NCI-H128 (cell line): ENCODE measurements at regions not wholly inside any gene's neighbourhood (a gene's known extent, or its start where the extent isn't known, plus 50 kb on each side); places are given as distances from the start of the nearest gene placed in this dataset.
"Not testable (repeated sequence)": the region's sequence is repeated elsewhere in the genome, so short reads cannot be mapped to it uniquely, and the experiment has no call there.

ENCODE experiments used
- DNase-seq: peaks from one replicate; lab custom pipeline; 2025; ENCODE audit not compliant: unreplicated experiment; lab: John Stamatoyannopoulos, UW

DNA sequence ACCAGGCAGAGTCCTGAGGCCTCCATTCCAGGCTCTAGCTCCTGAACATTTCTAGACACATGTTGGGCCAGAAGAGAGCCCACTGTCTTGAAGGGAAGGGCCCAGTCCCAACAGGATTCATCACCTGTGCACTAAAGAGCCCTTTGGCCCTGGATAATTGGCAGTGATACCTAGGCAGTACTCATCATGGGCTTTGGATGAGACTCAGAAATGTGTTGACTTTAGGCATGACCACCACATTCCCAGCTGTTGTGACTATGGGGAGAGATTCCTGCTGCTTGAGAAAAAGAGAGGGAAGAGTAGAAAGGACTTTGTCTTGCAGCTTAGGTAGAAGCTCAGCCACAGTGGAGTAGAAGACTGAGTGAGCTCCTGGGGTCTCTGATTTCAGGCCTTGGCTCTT, 138.4 kb upstream of the DAPK1 start:
- DNase-seq = no peak

DNA sequence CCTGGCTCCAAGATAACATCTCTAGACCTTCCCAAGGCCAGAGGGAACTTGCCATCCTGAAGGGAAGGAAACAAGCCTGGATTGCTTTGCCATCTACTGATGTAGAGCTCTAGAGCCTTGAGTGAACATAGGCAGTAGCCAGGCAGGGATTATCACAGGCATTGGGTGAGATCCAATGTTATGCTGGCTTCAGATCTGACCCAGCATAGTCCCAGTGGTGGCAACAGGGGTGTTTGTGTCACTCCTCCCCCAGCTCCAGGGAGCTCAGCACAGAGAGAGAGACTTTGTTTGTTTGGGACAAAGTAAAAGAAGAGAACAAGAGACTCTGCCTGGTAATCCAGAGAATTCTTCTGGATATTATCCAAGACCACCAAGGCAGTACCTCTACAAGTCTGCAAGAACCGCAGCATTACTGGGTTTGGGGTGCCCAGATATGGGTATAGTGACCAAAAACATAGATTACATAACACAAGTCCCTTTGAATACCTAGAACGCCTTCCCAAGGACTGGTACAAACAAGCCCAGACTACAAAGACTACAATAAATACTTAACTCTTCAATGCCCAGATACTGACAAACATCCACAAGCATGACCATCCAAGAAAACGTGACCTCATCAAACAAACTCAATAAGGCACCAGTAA, 137.6 kb upstream of the DAPK1 start:
- DNase-seq = no peak

DNA sequence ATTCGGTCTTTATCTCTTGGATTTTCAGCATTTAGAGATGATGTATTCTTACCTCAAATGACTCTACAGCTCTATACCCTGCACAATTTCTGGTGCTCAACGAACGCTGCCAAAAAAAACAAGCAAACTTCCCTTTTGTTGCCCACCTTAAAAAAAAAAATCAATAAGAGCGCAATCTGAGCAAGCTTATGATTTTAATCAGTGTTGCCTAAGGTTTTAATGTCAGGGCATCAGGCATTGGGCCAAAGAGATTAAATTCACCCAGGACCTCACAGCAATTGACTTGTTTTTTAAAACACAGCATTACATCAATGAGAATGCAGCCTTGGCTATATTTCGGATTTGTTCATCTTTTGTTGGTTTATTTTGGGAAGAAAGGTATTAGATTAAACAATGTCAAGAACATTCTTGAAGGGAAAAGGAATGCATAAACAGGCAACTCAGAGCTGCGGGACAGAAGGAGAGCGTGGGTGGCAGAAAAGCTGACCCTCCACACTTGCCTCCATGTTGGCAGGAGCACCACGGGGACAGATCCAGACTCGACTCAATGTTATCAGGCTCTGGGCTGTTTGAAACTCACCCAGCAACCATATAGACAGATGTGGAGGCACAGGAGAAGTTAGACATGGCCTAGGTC, 127.5 kb upstream of the DAPK1 start:
- DNase-seq = no peak

DNA sequence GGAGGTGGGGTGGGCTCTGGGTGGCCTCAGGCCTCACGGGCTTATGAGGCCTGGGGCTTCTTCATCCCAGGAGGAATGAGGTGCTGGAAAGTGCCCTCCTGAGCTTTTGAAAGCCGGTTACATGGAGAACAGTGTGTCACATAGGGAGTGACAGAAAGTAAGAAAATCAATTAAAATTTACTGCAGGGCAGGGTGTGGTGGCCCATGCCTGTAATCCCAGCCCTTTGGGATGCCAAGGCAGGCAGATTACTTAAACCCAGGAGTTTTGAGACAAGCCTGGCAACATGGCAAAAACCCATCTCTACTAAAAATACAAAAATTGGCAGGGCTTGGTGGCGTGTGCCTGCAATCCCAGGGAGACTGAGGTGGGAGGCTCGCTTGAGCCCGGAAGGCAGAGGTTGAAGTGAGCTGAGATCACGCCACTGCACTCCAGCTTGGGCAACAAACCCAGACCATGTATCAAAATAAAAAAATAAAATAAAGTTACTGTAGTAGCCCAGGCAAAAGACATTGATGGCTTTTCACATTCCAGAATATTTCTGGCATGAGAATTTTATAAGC, 125.8 kb upstream of the DAPK1 start:
- DNase-seq = no peak

DNA sequence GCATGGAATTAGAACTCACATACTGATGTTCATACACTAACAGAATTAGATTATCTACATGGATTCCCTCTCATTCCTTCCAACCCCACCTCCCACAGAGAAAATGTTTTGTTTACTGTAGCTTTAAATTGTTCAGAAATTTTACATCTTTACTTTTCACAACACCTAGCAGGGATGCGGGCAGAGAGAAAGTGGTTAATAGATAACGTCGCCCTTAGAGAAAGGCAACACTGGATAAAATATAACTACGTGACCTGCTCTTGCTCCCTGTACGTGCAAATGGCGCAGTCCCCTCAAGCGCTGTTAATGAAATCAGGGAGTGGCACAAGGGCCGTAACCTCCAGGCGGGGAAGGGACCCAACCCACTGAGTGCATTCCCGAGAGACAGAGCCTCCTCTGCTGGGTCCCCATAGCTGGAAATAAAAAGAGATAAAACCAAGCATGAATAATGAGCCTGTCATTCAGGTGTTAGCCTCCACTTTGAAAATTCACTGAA, 125.3 kb upstream of the DAPK1 start:
- DNase-seq = no peak

DNA sequence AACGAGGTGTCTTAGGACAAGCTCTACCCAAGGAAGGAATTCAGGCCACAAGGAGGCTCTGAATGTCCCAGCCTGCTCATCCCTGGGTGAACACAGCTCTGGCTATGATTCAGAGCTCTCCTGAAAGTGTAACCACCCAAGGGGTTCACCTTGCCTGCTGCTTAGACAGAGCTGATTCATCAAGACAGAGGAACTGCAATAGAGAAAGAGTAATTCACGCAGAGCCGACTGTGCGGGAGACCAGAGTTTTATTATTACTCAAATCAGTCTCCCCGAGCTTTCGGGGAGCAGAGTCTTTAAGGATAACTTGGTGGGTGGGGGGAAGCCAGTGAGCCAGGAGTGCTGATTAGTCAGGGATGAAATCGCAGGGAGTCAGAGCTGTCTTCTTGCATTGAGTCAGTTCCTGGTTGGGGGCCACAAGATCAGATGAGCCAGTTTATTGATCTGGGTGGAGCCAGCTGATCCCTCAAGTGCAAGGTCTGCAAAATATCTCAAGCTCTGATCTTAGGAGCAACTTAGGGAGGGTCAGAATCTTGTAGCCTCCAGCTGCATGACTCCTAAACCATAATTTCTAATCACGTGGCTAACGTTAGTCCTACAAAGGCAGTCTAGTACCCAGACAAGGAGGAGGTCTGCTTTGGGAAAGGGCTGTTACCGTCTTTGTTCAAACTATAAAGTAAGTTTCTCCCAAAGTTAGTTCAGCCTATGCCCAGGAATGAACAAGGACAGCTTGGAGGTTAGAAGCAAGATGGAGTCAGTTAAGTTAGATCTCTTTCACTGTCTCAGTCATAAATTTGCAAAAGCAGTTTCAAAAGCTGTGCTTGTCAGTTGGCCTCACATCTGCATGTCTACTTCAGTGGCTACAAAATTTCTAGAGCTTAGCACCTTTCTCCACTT, 123.4 kb upstream of the DAPK1 start:
- not testable (repeated sequence) for DNase-seq

DNA sequence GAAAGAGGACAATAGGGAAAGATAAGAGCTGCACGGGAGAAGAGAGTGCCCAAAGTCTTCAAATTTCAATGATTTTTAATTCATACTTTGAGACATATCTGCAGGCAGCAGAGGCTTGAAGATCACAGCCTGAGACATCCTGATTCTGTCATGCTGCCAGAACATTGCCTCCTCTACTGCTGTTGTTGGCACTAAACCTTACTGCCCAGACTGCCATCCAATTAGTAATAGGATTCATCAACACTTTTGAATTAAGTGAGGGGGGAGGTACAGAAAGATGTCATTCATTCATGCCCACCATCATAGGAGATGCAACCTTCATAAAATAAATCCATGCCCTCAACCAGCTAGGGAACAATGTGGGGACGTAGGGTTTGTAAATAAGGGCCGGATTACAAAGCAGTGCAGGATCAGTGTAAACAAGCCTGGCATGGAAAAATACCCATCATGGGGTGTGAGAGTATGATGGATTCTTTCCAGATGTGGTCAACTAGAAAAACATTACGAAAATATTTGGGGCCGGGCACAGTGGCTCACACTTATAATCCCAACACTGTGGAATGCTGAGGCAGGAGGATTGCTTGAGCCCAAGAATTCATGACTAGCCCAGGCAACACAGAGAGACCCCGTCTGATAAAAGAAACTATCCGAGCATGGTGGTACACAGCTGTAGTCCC, 122.1 kb upstream of the DAPK1 start:
- DNase-seq = no peak

DNA sequence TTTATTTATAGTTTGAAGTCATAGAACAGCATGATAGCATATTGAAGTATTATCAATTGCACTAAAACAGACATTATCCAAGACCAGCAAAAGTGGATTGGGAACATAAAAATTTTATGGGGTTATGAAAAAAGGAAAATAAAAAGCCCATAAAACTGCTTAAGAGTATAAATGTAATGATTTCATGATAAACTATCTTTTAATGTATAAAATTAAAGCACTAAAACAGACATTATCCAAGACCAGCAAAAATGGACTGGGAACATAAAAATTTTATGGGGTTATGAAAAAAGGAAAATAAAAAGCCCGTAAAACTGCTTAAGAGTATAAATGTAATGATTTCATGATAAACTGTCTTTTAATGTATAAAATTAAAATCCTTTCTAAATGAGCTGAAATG, 119.0 kb upstream of the DAPK1 start:
- no peak for DNase-seq

DNA sequence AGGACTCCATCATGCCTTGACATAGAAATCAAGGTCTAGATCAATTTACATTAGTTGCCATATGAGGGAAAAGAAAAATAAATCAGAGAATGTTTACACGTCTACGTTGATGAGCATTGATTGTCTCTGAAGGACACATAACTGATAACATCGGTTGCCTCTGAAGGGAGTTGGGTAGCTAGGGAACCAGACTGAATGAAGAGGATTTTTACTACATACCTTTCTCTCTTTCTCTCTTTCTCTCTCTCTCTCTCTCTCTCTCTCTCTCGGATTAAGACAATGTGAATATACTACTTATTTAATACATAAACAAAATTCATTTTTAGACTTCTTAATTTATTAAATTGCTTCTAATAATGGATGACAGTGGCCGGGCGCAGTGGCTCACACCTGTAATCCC, 118.4 kb upstream of the DAPK1 start:
- DNase-seq = no peak

DNA sequence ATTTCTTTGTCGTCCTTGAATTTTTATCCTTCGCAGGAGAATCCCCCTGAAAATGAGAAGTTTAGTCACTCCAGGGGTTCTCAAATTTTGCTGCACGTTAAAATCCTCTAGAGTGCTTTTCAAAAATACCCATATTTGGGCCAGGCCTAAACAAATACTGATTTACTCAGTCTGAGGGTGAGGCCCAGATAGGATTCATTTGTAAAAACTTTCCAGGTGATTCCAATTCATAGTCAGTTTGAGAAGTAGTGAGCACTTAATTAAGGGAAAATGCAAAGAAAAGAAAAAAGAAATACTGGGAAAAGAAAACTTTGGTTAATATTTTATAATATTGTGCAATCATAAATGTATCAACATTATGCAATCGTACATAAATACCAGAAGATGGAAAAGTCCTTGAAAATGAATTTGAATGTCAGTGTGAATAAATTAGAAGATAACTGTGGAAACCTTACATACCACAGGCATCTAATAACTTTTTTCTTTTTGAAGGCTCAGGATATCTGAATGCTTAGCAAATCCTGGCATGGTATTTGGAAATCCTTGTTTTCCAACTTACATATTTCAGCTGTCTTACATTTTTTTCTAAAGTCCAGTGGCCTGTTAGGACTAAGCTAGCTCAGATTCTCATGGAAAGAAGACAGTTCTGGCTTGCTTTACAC, 116.5 kb upstream of the DAPK1 start:
- DNase-seq = no peak

DNA sequence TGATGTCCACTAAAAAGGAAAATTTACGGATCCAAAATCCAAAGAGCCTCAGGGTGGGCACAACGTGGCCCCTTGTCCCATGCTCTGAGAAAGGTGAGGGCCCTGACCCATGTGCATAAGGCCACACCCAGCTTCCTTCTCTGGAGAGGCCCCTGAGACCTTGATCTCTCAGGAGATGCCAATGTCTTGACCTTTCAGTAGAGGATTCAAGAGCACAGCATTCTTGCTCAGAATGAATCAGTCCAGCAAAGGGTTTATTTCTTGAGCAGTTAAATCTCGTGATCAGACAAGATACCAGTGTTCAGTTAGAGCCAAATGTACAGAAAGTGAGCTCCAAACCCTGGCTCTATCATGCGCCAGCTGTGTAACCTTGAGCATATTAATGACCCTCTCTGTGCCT, 115.9 kb upstream of the DAPK1 start:
- DNase-seq = no peak

DNA sequence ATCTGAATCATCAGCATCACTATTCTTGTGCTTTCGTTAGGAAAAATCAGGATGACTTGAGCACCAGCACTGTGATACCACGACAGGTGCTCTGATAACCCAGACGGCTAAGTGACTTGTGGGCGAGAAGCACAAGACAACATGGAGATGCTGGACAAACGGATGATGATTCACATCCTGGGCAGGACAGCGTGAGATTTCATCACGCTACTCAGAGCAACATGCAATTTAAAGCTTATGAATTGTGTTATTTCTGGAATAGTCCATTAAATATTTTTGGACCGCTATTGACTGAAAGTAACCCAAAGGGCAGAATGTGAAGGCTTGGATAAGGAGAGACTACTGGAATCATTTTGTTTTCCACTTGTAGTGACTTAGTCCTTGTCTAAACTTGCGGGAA, 114.8 kb upstream of the DAPK1 start:
- DNase-seq = no peak

DNA sequence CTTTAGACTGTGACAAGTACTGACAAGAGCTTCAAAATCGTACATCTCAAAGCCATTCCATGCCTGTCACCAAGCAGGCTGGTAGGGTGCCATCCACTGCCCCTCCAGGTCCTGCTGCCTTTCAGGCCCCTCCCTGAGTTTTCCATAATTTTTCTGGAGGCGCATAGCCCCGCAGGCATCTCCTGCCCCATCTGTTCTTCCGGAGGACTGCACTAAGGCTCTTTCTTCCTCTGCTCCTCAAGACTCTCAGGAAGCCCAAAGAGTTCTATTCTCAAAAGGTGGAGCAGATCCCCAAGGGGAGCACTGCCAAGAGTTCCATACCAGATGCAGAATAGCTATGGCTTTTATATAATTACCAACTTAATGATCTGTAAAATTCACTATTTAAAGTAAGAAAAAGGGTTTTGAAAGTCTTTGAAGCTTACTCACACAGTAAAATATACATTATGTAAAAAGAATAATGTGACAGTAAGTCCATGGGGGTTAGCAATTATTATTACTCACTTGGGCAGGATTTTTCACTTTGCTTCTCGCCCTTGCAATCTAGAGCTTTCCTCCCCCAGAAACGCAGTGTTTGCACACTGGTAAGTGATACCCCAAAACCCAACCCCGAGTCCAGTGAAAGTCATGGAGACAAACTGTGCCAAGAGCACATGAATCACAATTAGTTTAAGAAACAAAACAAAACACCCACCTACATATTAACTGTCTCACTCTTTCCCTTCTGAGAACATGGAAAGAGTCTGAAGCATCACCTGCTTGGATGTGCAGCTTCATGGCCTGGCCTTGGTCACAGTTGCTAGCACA, 114.1 kb upstream of the DAPK1 start:
- no peak for DNase-seq

DNA sequence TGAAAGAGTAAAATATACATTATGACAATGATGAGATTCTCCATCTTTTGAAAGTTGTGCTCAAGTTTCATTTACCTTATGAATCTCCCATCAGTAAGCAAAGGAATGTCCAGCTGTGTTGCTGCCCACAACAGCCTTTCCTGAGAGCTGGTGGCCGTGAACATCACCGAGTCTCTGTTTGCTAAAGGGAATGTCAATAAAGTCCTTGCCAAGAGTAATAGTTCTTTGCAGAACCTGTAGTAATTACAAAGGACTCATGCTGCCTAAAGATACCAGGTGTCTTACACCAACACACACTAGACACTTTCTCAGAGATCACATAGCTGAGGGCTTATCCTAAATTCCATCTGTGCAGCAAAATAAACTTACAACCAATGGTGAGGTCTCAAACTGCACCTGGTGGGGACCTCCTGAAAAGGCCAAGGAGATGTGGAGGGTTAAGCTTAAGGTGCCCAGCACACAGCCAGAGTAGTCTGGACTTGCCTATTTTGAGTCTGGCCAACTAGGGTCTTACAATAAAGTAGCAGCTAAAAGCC, 111.1 kb upstream of the DAPK1 start:
- DNase-seq = no peak

DNA sequence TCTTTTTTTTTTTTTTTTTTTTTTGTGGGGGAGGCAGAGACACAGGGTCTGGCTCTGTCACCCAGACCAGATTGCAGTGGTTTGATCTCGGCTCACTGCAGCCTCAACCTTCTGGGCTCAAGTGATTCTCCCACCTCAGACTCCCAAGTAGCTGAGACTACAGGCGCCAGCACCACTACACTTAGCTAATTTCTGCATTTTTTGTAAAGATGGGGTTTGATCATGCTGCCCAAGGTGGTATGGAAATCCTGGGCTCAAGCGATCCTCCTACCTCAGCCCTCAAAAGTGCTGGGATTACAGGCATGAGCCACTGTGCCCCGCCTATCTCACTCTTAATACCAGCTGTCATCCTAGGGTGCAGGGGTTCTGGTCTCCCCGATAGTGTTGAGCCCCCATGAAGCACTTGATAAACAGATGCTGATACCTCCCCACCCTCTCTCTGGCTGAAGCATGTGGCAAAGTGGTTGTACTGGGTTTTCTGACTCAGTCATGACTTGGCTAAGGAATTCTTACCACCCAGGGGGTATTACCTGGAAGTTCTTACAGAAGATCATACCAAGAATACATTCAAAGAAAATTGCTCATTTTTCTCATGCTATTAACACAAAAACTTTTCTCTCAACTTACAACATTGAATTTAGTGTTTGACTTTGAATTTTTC, 110.2 kb upstream of the DAPK1 start:
- no peak for DNase-seq

DNA sequence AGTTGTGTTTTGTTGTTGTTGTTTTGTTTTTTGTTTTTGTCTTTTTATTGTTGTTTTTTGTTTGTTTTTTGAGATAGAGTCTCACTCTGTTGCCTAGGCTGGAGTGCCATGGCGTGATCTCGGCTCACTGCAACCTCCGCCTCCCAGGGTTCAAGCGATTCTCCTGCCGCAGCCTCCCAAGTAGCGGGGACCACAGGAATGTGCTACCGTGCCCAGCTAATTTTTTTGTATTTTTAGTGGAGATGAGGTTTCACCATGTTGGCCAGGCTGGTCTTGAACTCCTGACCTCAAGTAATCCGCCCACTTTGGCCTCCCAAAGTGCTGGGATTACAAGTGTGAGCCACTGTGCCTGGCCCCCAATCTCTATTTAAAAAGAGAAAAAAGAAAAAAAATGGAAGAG, 109.0 kb upstream of the DAPK1 start:
- not testable (repeated sequence) for DNase-seq

DNA sequence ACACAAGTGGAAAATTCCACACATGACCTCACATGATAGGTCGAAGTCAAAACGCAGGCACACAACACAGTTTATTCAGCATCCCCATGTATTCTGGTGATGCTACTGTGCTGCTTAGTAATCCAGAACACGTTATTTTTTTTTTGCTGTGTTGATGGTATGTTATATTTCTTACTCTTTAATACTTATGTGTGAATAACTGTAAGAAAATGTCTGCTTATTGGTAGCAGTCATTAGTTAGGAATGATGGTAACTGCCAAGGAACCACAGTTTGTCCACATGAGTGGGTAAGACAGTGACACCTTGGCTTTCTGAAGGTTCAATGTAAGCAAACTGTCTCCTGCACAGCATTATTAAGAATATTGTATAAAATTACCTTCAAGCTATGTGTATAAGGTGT, 107.7 kb upstream of the DAPK1 start:
- no peak for DNase-seq

DNA sequence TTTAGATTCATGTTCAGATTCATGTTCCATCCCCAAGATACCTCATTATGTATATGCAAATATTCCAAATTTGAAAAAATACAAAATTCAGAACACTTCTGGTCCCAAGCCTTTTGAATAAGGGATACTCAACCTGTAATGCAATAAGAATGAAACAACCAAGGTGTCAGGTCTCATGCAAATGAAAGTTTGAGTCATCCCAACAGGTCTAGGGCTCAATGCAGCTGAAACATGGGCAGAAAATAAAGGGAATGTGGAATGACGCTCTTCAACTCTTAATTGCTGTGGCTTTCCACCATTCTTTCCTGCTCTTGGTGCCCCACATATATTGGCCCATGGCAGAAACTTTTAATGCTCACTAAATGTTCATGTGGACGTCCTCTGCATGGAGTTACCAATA, 107.3 kb upstream of the DAPK1 start:
- no peak for DNase-seq

DNA sequence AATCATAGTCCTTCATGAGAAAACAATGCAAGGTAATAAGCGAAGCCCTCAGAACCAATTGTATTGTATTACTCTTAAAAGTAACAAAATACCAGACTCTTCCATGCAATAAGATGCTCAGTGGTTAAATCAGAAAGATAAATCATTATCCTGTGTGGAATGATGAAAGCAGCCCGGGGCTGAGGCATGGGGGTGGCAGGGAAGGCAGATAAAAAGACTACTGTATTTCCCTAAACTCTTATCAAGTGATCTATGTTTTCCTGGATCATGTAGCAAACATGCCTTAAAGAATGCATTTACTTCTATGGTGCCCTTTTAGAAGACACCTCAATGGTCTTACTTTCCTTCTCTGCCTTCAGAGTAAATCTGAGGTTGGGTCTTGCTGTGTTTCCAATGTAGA, 105.6 kb upstream of the DAPK1 start:
- no peak for DNase-seq
